Skeletal muscle tissue (tissue), 3 donors: ENCODE measurements at regions not wholly inside any gene's neighbourhood (a gene's known extent, or its start where the extent isn't known, plus 50 kb on each side); places are given as distances from the start of the nearest gene placed in this dataset.
A peak's percentile ranks its signal among the peaks of the same experiment; 100 is the strongest.

ENCODE experiments used
- H3K27ac ChIP-seq: one replicate; pipeline ENCODE4 v1.7.0; 2013; ENCODE audit warnings: mild to moderate bottlenecking, low read depth, low read length, inconsistent platforms
- H3K27me3 ChIP-seq, 3 donors: one replicate each; pipeline ENCODE4 v1.7.0; 2013; ENCODE audit warnings: low read length in 3 of 3; ENCODE audit not compliant: control insufficient read depth in 3 of 3, insufficient read depth in 3 of 3
- H3K36me3 ChIP-seq, 3 donors: one replicate each; pipeline ENCODE4 v1.7.0; 2013; ENCODE audit warnings: low read length in 3 of 3; ENCODE audit not compliant: control insufficient read depth in 3 of 3, insufficient read depth in 3 of 3
- H3K4me1 ChIP-seq, 3 donors: one replicate each; pipeline ENCODE4 v1.7.0; 2013; ENCODE audit warnings: low read length in 3 of 3, mild to moderate bottlenecking in 3 of 3; ENCODE audit not compliant: control insufficient read depth in 3 of 3, insufficient read depth in 3 of 3
- H3K4me3 ChIP-seq, 3 donors: one replicate each; pipeline ENCODE4 v1.7.0; 2013; ENCODE audit warnings: low read length in 3 of 3
- H3K9ac ChIP-seq, 3 donors: one replicate each; pipeline ENCODE4 v1.7.0; 2013; ENCODE audit warnings: low read length in 3 of 3, mild to moderate bottlenecking in 3 of 3, moderate library complexity in 2 of 3, low read depth in 1 of 3
- H3K9me3 ChIP-seq, 3 donors: one replicate each; pipeline ENCODE4 v1.7.0; 2013; ENCODE audit warnings: low read length in 3 of 3; ENCODE audit not compliant: control insufficient read depth in 3 of 3
- donor health status: Osteomylitis.

DNA sequence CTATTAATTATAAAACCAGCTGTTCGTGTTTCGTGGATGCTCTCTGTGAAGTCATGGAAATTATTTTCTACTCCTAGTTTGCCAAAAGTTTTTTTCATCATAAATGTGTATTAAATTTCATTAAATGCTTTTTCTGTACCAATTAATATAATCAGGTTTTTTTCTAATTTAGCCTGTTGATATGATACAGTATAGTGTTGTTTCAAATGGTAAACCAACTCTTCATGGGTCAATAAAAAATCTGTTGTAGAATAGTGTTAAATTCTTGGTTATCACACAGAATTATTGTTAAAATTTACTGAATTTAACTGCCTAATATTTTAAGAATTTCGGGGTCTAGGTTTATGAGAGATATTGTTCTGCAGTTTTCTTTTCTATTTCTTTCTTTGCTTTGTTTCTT lies 505.9 kb upstream of the MANEA start:
- H3K4me3 ChIP-seq = no peak overlapping the region
- H3K9me3 ChIP-seq = no peaks in the 10 kb centered on the region
- H3K4me1 ChIP-seq = no peaks in the 10 kb centered on the region
- no peaks in the 10 kb centered on the region for H3K27me3 ChIP-seq
- no peak overlapping the region for H3K9ac ChIP-seq
- no peaks in the 10 kb centered on the region for H3K36me3 ChIP-seq
- H3K27ac ChIP-seq = no peak overlapping the region

DNA sequence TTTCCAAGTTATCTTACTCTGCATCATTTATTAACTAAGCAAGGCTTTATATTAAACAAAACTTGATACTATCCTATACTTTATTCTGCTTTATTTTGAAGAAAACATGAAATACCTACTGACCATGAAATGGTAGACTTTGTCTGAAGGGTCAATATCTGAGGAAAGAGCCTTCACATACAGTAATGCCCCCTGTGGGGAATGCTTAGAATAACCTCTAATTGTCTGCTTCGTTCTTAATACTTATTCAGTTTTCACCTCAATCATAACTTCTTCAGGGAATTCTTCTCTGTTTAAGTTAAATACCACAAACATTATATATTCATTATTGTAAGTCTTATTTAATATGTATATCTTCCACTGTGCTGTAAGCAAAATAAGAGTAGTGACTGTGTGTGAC lies 498.9 kb upstream of the MANEA start:
- H3K9me3 ChIP-seq = no peaks in the 10 kb centered on the region
- no peak overlapping the region for H3K9ac ChIP-seq
- no peak overlapping the region for H3K4me3 ChIP-seq
- no peak overlapping the region for H3K27ac ChIP-seq
- H3K27me3 ChIP-seq = no peaks in the 10 kb centered on the region
- H3K36me3 ChIP-seq = no peaks in the 10 kb centered on the region
- no peaks in the 10 kb centered on the region for H3K4me1 ChIP-seq

DNA sequence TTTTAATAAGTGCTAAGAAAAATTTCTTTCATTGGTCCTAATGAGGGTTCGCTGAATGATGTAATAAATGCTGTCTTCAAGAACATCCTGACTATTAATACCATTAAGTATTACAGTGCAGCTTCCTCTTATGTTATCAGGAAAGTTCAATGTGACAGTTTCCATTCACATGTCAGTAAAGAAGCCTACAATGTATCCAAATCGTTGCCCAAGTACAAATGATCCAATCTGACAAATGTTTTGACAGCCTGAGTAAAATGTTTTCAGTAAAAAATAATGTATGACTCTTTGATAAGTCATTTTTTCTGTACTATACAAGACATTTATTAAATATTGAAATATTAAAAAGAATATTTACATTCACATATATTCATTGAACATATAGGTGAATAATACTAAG lies 496.1 kb upstream of the MANEA start:
- H3K27me3 ChIP-seq = no peaks in the 10 kb centered on the region
- H3K27ac ChIP-seq = no peak overlapping the region
- no peaks in the 10 kb centered on the region for H3K36me3 ChIP-seq
- no peak overlapping the region for H3K9ac ChIP-seq
- no peaks in the 10 kb centered on the region for H3K4me1 ChIP-seq
- no peaks in the 10 kb centered on the region for H3K9me3 ChIP-seq
- H3K4me3 ChIP-seq = no peak overlapping the region

DNA sequence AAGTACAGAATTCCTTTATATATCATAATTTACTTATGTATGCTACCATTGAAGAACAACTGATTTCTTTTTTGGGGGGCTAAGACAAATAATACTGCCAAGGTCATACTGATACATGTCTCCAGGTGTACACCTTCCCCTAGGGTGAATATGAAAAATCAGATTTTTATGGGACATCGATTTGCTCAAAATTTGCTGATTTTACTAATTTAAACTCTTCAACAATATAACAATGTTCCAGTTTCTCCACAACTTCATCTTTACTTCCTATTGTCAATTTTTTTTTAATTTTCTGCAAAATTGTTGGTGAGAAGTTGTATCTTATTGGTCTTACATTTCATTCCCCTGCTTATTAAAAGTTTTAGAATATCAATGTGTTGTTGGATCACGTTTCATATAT lies 495.4 kb upstream of the MANEA start:
- Histone ChIP-seq H3K4me3 (no peak overlapping the region), H3K27me3 (no peaks in the 10 kb centered on the region), H3K9ac (no peak overlapping the region), H3K4me1 (no peaks in the 10 kb centered on the region), H3K9me3 (no peaks in the 10 kb centered on the region), H3K27ac (no peak overlapping the region), H3K36me3 (no peaks in the 10 kb centered on the region)

DNA sequence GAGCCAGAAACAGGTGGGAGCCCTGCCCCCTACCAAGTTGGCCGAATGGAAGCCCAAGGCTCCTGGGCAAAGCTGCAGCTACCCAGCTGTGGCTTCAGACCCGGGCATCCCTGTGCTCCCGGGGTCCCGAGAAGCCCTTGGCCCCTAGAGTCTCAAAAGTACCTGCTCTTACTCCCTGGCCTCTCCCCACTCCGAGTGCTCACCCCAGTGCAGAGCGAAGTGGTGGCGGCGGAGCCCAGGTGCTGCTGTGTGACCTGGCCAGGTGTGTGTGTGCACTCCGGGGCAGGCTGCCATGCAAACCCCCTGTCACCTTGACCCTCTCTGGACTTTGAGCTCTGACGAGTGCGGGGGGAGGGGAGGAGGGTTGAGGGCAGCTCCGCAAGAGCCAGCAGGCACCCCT lies 493.8 kb upstream of the MANEA start:
- Histone ChIP-seq H3K27me3 (no peaks in the 10 kb centered on the region), H3K4me3 (no peak overlapping the region), H3K9ac (no peak overlapping the region), H3K4me1 (peaks cover 0 to 2% (median 0%) of the 10 kb centered on the region in 3 donors), H3K27ac (no peak overlapping the region), H3K36me3 (no peaks in the 10 kb centered on the region), H3K9me3 (no peaks in the 10 kb centered on the region)

DNA sequence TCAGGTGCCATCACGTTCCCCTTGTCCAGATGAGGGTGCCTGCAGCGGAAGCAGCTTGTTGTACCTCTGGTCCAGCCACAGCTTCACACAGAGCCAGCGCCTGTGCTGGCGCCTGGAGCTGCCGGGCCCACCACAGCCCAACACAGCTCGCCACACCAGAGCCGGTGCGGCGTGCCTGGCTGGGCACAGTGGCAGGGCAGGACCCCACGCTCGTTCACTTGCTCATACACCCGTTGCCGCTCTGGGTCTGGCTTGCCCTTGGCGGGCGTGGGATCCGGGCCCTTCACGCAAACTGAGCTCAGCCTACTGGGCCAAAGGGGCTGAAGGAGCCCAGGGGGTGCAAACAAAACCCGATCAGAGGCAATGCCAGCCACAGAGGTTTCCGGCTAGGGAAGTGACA lies 492.5 kb upstream of the MANEA start:
- Histone ChIP-seq H3K27me3 (no peaks in the 10 kb centered on the region), H3K4me3 (no peak overlapping the region), H3K9ac (no peak overlapping the region), H3K27ac (no peak overlapping the region), H3K4me1 (peaks cover 0 to 2% (median 0%) of the 10 kb centered on the region in 3 donors), H3K36me3 (no peaks in the 10 kb centered on the region), H3K9me3 (no peaks in the 10 kb centered on the region)

DNA sequence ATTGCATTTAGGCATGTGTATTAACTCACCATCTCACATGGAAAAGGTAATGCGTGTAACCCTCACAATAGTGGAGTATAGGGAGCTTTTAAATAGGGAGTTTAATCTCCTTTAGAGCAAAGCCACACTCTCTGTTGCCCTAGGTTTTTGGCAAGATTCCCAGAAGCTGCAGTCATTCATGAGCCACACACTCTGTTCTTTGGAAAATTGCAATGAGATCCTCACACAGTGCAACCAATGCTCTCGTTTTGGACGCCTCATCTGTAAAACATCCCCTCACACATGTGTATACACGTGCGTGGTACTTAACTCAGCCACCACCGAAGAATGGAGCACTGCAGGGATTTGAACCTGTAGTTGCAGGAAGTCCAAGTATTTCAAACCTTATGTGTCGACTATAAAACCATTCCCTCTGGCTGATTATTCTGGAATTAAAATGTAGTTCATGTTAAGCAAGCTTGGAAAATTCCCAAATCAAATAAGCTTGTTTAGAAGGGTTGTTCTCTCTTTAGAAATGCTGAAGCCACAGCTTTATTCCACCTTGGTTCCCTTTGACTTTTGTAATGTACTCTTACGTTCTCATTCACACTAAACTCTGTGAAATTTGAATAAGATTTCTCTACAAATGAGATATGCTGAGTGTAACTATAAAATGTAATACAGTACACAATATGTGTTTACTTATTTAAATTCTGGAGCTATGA lies 489.8 kb upstream of the MANEA start:
- peaks cover 0 to 2% (median 0%) of the 10 kb centered on the region in 3 donors for H3K4me1 ChIP-seq
- no peaks in the 10 kb centered on the region for H3K9me3 ChIP-seq
- H3K9ac ChIP-seq = peak overlapping the region in 1 of 3 donors; percentile 7
- H3K4me3 ChIP-seq = no peak overlapping the region
- H3K27ac ChIP-seq = no peak overlapping the region
- no peaks in the 10 kb centered on the region for H3K27me3 ChIP-seq
- no peaks in the 10 kb centered on the region for H3K36me3 ChIP-seq

DNA sequence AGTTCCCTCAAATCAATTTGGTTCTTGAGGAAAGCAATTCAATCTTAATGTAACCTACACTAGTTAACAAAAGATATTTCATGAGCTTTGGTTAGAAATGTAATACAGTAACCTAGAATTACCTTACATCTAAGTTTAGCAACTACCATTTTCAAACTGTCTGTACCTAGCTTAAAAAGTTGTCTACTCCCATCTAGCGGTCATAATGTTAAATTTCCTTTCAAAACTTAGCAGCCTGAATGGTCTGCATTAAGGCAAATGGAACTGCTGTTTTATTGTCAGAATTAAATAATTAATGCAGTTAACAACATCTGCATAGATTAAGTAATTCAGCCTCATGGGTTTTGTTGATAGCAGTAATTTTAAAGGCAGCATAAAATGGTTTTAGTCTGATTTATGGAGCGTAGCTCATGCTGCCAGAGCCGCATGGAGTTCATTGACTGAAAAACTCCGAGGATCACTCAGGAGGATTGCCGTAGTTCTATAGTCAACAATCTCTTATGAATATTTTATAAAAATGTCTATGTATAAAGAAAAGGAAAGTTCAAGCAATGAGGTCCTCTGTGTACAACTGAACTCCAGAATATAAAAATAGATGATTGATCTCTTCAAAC lies 485.4 kb upstream of the MANEA start:
- no peaks in the 10 kb centered on the region for H3K9me3 ChIP-seq
- no peak overlapping the region for H3K9ac ChIP-seq
- H3K27me3 ChIP-seq = no peaks in the 10 kb centered on the region

DNA sequence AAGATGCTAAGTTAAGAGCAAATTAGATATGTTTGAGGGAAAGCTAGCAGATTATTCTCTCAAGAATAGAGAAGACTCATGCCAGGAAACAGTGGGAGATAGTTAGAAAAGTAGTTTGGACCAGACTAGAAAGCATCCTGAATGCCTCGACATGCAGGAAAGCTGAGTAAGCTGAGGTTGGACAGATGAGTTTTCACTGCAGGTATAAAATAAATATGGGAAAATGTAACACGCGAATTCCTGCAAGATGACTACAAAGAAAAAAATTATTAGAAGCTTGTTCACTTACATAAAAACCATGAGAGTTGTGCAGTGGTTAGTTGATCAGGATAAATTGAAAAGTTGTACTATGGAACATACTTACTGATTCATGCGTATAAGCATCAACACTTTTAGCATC lies 484.2 kb upstream of the MANEA start:
- Histone ChIP-seq H3K4me3 (no peak overlapping the region), H3K36me3 (no peaks in the 10 kb centered on the region), H3K27ac (no peak overlapping the region), H3K27me3 (no peaks in the 10 kb centered on the region), H3K4me1 (no peaks in the 10 kb centered on the region), H3K9me3 (no peaks in the 10 kb centered on the region), H3K9ac (no peak overlapping the region)

More for the DNA sequence above, 485.4 kb upstream of the MANEA start:
- no peaks in the 10 kb centered on the region for H3K36me3 ChIP-seq
- H3K4me1 ChIP-seq = peaks cover 0 to 2% (median 0%) of the 10 kb centered on the region in 3 donors
- H3K4me3 ChIP-seq = no peak overlapping the region
- H3K27ac ChIP-seq = no peak overlapping the region

DNA sequence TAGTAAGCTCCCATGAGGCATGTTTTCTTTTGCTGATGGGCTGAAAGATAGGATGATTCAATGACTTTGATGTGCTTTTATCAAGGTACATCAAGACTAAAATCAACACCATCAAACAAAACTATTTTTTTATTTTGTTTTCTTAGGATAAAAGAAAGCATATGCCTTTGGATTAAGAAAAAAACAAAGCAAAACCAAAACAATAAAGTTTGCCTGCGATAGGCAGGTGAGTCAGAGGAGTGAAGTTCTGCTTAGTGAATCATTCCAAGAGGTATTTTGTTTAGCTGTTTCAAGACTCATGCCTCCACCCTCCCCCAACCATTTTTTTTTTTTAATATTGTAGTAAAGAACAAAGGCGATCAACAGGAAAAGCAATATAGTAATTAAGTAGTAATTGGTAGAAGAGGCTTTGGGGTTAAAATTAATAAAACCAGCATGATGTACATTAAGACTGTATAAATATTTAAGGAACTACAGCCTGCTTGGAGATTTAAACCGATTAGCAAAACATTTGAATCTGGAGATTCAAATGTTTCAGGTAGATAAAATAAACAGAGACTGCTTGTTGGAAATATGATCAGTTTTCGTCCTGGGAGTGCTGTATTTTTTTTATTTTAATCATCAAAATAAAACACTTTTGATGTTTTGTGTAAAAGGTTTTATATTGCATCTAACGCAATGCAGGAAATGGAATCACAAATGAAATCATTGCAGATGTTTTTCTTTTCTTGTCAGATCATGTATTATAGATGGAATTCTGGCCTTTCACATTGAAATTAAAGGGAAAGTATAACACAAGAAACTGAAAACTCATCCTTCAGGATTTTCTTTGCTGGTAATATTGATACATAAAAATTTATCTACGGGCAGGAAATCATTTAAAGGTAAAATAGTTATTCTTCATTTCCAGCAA lies 482.3 kb upstream of the MANEA start:
- Histone ChIP-seq H3K27ac (no peak overlapping the region), H3K27me3 (no peaks in the 10 kb centered on the region), H3K4me1 (no peaks in the 10 kb centered on the region), H3K36me3 (no peaks in the 10 kb centered on the region), H3K4me3 (no peak overlapping the region), H3K9ac (no peak overlapping the region), H3K9me3 (no peaks in the 10 kb centered on the region)
